Suppressor macrophage treated with lipopolysaccharide for 4 hours (primary cell): ENCODE measurements at regions not wholly inside any gene's neighbourhood (a gene's known extent, or its start where the extent isn't known, plus 50 kb on each side); places are given as distances from the start of the nearest gene placed in this dataset.
"Not testable (repeated sequence)": the region's sequence is repeated elsewhere in the genome, so short reads cannot be mapped to it uniquely, and the experiment has no call there.

Source experiments
- DNase-seq: peaks from one replicate; pipeline ENCODE4 v3.0.0-alpha.2; 2020

DNA sequence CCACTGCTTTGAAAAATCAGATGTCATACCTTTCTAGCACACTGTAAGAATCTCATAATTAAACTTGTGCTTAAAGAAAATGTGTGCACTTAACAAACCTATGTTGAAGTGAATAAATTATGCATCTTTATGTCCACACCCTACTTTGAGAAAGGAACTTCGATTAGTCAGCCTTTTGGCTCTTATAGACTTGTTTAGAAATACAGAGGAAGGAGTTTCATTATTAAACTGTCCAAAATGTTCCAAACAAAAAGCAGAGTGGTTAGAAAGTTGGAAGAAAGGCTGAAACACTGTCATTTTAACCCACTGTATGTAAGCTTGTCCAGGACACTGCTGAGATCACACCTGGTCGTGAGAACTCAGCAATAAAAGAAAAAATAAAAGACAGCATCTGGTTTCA, 863.2 kb upstream of the CHORDC1 start:
- DNase-seq = no peak

DNA sequence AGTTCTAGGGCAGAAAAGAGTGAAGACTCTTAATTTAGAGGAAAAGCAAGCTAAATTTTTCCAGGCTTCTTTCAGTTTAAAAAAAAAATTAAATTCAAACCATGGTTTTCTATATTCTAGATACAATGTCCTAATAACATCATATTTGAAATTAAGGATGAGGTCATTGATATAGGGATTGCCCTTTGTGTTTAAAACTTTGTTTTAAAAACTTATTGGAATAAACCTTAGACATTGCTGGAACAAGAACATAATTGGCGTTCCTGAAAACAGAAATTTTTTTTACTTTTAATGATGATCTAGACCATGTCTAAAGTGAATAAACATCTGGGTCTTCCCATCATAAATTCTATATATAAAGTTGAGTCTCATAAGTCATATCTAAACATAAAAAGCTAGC, 859.4 kb upstream of the CHORDC1 start:
- no peak for DNase-seq

DNA sequence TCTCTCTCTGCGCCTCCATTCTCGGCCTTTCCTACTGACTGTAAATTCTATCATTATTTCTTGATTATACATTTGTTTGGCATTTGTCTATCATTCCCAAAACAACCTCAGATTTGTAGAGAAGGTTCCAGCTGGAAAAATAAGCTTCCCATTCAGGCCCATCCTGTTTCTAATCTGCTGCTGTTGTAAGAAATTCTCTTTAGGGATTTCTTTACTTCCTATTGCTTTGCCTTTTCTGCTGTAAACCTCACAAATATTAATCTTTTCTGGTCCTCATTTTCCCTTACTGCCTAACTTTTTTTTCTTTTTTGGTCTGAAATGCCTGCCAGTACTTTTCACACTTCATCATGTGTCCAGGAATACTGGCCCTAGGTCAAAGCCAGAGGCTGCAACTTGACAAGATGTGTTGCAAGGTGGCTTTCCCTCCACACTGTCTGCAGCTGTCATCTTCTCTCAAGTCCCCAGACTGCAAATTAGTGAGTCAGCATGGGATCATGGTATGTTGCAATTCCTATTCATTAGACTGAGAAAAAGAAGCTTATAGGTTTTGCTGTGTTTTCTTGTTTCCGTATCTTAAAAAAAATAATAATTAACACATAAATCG, 858.7 kb upstream of the CHORDC1 start:
- DNase-seq = peak; percentile 12

DNA sequence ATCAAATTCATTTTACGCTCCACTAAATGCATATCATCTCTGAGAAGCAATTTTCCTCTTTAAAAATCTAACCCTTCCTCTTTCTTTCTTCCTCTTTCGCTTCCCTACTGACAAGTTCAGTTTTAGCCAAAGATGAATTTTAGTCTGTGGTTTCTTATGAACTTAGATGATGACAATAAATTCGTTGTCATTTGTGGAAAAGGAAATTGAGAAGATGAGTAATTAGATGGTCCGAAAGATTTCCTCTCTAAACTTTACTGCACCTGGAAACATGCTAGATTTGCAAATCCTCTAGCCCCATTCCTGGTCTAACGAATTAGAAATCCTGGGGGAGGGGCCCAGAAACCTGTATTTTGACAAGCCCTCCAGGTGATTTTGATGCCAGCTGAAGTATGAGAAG, 855.4 kb upstream of the CHORDC1 start:
- DNase-seq = peak; percentile 19

DNA sequence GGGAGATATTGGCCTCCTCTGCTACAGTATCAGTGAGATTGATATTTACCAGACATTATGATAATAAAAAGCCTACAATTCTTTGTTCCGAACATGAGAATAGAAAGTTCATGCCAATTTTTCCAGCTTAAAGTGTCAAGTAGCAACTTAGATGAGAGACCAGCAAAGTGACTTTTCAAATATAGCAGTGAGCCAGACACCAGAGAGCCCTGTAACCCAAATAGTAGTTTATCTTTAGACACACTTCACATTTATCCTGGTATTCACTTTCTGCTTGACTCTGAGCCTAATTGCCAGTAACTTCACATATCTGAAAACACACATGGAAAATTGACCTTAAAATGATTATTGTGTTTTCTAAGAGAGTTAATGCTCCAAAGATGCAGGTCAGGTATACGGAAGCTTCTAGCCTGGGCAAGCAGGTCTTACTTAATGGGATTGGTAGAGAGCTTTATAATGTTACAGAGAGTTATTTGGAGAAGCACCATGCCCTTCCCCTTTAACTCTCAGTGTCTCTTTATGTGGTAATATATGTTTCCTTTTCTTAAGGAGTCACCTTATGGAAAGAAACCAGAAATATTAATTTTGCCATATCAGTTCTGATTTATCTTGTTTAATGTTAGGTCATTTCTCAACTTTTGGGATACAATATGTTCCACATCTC, 852.3 kb upstream of the CHORDC1 start:
- no peak for DNase-seq

DNA sequence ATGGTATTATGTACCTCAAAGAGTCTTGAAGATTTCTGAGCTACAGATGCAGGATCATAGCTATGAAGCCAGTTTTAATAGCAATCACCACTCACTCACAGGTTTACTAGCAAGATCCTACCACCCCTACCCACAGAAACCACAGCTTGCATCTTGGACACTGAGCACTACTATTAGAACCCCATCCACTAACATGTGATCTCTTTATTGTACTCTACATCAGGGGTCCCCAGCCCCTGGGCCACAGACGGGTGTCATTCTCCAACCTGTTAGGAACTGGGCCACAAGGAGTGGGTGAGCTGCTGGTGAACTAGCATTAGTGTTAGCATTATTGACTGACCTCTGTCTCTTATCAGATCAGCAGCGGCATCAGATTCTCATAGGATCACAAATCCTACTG, 844.8 kb upstream of the CHORDC1 start:
- no peak for DNase-seq

DNA sequence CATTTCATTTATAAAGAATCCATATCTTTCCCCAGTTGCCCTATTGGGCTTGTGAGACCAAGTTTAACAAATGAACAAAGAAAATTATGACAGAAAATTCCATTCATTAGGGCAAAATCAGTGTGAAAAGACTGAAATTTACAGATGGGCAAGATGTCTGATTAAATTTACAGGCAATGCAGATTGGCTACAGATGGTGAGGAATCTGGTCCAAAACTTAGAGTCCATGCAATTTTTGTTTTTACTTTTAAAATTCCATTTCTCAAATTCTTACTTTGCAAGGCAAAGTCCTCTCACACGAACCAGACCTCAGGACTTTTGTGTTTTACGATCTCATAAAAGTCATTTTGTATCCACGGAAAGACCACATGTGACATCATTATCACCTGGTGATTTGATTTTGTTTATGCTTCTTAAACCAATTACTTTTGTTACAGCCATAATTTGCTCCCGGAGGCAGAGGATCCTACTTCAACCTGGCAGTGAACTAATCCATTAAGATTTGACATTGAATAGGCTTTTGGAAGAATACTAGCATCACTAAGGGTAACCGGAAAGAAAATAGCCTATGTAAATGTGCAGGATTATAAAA, 843.7 kb upstream of the CHORDC1 start:
- no peak for DNase-seq

DNA sequence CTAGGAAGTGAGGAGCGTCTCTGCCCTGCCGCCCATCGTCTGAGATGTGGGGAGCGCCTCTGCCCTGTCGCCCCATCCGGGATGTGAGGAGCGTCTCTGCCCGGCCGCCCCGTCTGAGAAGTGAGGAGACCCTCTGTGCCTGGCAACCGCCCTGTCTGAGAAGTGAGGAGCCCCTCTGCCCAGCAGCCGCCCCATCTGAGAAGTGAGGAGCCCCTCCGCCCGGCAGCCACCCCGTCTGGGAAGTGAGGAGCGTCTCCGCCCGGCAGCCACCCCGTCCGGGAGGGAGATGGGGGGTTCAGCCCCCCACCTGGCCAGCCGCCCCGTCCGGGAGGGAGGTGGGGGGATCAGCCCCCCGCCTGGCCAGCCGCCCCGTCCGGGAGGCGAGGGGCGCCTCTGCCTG, 840.5 kb upstream of the CHORDC1 start:
- DNase-seq = not testable (repeated sequence)

DNA sequence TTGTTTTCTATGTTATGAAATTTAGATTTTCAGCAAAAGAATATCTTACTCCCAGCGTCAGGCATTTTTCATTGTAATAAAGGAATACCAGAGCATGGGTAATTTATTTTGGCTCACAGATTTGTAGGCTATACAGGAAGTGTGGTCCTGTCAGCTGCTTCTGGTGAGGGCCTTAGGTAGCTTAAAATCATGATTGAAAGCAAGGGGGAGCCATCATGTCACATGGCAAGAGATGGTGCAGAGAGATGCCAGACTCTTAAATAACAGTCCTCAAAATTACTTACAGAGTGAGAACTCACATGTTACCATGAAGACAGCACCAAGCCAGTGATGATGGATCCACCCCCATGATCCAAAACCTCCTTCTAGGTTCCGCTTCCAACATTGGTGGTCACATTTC, 825.0 kb upstream of the CHORDC1 start:
- no peak for DNase-seq

DNA sequence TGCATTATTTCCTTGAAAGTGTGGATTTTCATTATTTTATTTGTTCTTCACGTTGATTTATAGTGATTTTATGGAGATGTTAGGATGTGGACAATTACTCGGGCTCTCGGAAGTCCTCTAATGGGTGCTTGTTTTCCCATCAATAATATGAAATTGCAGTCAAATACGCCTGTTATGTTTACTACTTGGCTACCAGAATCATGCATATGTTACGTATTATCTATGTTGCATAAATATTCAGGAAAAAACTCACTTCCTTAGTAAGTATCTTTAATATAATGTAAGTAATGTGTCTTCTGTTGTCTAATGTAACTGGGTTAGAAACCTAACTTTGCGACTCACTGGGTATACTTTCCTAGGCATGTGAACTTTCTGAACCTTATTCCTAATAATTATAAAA, 823.4 kb upstream of the CHORDC1 start:
- DNase-seq = no peak

DNA sequence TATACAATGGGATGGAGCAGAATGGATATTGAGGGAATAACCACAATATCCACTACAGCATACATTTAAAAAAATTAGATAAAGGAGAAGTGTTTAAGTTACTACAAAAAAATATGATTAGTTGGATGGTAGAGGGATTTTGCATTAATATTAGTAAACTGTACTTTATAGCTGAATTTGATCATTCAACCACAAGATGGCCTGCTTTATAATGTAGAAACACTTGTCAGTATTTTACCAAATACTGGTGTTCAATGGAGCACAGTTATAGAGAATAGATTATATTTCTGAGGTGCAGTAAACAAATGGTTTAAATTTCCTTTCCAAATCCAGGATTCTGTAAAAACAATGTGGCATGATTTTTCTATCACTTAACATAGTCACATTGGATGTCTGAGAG, 818.8 kb upstream of the CHORDC1 start:
- no peak for DNase-seq

DNA sequence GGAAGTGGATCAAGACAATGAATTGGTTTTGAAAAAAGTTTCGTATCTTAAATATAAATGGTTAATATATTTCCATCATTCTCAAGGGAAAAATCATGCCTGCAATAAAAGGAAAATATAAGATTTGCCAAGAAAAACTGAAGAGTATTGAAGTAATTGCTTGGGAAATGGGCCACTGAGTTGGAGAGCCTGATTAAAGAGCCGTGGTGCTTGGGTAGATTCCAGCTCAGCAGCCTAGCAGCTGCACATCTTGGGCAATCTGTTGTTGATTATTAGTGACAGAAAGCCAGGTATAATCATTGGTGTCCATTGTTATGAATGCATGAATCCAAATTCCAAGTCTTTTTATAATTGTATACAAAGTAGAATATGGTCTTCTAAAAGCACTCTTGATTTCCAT, 800.9 kb upstream of the CHORDC1 start:
- DNase-seq = no peak

DNA sequence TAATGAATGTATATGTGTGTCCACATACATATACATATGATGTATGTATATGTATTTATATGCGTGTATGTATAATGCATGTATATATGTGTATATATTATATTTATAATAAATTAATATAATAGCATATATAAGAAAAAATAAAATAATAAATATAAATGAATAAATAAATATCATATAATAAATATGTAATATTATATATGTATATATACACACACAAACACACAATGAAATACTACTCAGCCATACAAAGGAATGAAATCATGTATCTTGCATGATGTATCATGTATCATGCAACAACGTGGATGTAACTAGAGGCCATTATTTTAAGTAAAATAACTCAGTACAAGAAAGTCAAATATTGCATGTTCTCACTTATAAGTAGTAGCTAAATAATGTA, 788.7 kb upstream of the CHORDC1 start:
- DNase-seq = no peak

DNA sequence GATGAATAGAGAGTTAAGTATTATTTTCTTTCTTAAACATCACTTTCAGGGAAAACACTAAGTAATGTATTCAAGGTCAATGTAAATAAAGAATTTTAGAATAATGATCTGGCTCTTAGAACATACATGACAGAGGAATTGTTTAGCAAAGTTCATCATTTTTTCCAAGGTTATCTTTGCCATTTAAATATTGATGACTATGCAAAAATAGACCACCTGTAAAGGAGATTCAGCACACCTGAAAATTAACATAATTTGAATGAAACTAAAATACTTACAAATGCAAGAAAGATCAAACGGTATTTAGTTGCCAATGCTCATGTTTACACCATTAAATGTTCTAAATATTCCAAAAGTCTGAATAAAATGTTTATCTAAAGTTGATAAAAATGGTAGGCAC, 782.6 kb upstream of the CHORDC1 start:
- no peak for DNase-seq

DNA sequence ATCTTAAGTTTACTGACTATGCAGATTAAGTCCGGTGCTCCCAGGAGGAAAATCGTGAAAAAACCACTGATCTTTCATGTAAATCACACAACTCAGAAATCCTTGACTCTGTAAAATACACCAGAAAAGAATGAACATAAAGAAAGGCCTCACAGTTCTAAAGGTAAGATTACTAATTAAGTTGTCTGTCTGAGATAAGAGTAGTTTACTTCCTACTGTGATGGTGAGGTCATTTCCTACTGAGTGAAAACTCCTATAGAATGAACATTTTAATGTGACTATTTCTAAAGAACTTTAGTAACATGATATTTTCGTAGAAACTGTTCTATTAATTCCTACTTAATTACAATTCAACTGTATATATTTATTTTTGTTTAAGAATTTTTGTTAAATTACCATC, 774.4 kb upstream of the CHORDC1 start:
- DNase-seq = no peak

DNA sequence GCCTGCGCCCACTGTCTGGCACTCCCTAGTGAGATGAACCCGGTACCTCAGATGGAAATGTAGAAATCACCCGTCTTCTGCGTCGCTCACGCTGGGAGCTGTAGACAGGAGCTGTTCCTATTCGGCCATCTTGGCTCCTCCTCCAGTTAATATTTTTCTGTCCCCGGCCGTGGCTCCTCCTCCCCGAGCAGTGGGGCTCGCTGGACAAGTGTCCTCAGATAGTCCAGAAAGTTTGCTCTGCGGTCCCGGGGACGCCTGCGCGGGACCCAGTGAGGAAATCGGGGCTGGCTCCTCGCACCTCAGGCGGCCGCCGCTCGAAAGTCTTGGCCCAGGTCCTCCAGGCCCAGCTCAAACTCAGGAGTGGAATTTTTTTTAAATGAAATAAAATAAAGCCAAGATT, 749.3 kb upstream of the CHORDC1 start:
- not testable (repeated sequence) for DNase-seq

DNA sequence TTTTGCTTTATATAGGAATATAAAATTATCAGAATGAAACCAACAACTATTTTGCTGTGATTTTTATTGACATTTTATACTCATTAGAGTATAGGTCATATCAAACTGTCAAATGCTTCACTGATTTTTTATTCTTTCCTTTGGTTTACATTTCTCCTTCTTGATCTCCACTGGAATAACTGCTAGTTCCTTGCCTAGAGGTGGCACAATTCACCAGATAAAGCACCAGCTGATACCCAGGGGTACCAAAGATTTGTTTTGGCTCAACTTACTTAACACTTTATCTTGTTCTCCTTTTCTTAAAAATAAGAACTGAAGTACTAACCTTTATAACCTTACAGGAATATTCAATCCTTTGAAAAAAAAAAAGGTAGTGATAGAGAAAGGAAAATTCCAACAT, 725.1 kb upstream of the CHORDC1 start:
- no peak for DNase-seq

DNA sequence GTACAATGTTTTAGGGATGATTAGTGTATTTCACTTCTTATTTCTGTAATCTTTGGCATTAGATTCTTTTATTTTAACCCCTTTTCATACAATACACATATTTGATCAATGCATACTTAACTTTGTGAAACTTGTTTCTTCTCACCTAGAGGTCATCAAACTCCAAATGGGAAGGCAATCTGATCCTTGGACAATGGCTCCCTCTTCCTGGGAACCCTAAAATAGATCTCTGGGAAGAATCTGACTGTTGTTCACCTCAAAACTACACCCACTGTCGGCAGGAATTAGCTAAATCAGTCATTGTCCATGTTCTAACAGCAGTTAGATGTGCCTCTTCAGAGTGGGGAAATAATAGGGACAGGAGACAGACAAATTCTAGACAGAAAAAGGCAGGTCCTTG, 707.4 kb upstream of the CHORDC1 start:
- DNase-seq = no peak

DNA sequence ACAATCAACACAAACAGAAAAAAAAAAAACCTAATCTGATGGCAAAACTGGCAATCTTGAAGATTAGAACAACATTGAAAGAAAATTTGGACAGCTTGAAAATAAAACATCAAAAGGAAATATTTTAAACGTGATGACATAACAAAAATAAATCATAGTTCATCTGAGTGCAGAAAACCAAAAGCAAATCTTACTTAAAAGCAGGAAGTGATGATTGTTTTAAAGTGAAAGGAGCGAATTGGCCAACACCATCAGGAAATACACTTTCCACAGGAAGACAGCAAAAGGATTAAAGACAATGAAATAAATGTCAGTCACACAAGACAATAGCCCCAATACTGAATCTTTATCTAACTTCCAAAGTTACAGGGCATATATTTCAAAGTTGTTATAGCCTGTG, 696.5 kb upstream of the CHORDC1 start:
- DNase-seq = no peak

DNA sequence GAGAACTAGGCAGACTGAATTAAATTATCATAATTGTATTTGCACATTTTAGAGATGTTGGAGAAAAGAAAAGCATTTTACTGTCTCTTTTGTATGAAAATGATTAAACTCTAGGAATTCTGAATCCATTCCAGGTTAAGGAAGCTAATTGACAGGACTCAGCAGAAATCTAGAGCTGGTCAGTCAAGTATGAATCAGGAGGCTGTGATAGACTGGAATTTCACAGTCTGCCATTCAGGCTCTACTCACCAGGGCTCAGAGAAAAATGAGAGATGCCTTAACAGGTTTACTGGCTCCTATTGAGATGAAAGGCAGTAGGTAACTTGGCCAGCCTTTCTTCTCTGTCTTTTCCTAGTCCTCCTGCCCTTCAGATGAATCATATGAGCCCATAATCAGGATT, 693.9 kb upstream of the CHORDC1 start:
- no peak for DNase-seq

DNA sequence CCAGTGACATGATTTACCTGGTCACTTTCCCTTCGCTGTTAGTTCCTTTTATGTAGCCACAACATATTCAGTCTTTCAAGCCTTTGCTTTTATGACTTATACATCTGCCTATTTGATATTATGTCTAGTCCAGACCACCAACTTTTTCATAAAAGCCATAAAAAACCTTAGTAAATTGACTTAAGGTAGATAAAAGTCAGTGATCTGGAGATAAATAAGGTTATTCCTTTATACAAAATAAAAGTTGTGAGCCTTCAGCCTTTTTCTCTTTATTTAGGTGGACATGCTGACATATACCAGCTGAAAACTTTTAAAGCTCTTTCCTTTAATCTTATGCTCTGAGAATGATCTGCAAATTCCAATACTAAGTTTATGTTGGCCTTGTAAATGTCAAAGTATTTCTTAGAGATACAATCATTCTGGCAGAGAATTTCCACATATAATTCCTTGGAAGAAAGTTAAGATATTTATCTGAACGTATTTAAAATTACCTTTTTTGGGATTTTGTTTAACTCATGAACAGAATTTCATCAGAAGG, 690.4 kb upstream of the CHORDC1 start:
- DNase-seq = no peak

DNA sequence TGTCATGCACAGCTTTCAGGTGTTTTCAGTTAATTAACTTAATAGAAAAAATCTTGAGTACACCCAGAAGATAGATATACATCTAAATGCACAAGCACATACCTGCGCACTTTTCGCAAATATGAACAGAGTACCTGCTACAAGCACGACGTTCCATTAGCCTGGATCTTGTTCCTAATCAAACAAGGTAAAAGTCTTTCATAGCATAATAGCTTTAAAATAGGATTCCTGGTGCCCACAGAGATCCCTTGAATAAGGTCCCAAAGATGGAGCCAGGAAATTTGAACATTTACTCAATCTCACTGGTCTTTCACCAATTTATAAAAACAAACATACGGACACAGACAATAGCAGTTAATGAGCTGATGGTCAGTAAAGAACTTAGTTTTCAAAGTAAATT, 689.8 kb upstream of the CHORDC1 start:
- no peak for DNase-seq

DNA sequence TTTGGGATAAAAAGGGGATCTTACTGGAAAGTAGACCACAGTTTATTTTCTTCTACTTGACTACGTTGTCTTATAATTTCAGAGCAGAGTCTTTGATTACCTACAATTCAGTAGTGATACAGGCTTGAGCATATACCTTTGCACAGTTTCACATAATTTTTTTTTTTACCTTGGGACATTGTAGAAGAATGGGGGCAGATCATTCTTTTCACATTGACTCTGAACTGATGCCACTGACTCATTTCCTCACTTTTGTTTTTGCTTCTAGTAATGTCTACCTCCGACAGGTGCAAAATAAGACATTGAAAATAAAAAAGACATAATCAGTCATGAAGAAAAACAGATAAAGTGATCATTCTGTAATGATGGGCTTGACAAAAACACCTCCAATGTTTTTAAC, 688.3 kb upstream of the CHORDC1 start:
- DNase-seq = no peak

DNA sequence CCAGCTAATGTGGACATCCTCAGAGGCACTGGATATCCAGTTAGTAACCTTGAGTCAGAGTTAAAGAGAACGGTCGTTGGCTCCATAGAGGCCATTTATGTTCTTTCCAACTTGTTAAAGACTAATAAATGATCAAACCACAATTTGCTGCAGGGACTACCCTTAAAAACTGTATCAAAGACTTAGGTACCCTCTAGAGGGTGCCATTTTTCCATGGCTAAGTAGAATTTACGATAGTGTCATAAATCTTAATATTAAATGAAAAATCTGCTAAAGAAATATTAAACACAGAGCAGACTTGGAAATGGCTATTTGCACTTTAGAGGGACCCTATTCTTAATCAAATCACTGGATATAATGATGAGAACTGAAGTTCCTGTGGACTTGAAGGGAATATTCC, 685.2 kb upstream of the CHORDC1 start:
- DNase-seq = no peak

DNA sequence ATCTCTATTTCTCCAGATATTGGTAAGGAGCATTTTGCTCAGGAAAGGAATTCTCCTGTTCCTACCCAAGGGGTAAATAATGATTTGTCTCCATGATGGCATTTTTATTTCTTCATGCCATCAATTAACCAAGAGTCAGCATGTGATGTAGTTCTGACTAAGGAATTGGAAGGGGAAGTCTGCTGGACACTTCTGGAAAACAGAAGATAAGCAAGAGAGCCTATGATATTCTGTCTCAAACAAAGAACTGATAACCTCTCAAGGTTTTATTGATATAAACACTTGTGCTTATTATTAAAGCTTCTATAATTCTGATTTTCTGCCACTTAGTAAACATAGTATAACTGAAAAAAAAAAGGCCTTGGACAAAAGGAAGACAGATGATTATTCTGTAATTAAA, 673.0 kb upstream of the CHORDC1 start:
- no peak for DNase-seq
